ENCODE measurements at regions not wholly inside any gene's neighbourhood (a gene's known extent, or its start where the extent isn't known, plus 50 kb on each side); places are given as distances from the start of the nearest gene placed in this dataset.

DNA sequence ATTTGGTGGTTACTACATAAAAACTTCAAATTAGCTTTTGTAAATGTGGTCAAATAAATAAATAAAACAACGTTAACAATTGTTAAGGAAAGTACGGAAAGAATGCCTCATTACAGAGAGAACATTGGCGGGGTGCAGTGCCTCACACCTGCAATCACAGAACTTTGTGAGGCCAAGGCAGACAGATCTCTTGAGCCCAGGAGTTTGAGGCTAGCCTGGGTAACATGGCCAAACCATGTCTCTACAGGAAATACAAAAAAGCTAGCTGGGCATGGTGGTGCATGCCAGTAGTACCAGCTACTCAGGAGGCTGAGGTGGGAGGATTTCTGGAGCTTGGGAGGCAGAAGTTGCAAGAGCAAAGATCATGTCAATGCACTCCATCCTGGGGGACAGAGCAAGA, 59.4 kb upstream of the VPREB1 start:
- CTCF ChIA-PET = interaction anchor here (0.6 kb wide), 2 partner anchors 54 to 138 kb away, joined by 4 to 5 read pairs; no protein-coding TSS in a partner anchor
- Mint-ChIP-seq H3K27me3 (peaks cover 34 to 47% of the 10 kb centered on the region in 2 donors), H3K9me3 (peaks cover 0 to 5% (median 0%) of the 10 kb centered on the region in 3 donors), H3K4me1 (no peaks in the 10 kb centered on the region), H3K36me3 (no peaks in the 10 kb centered on the region), H3K4me3 (no peak overlapping the region), H3K27ac (no peak overlapping the region)
- POLR2A ChIA-PET = no interaction called here
- no peak overlapping the region for H3K4me3 ChIP-seq (ENCODE audit: control insufficient read depth in 1 of 2, extremely low read depth in 1 of 2, low read length in 1 of 2)
- no peaks in the 10 kb centered on the region for H3K36me3 ChIP-seq (ENCODE audit: control insufficient read depth in 2 of 2, extremely low read depth in 1 of 2, insufficient read depth in 1 of 2, low read length in 1 of 2)
- peaks cover 0 to 16% of the 10 kb centered on the region in 2 experiments for H3K27me3 ChIP-seq (replicated peaks in 1 of 2; ENCODE audit: control insufficient read depth in 2 of 2, extremely low read depth in 1 of 2, insufficient read depth in 2 of 2, low read length in 1 of 2)
- no peaks in the 10 kb centered on the region for H3K4me1 ChIP-seq (ENCODE audit: control insufficient read depth in 1 of 2, extremely low read depth in 1 of 2, insufficient read depth in 2 of 2, low read length in 2 of 2)
- WGBS (ENCODE audit: insufficient coverage) = 79% methylated on average over 3 of the region's 3 CpGs
- no peak for DNase-seq
- no peaks in the 10 kb centered on the region for H3K9me3 ChIP-seq
- no peak overlapping the region for H3K27ac ChIP-seq (ENCODE audit: low read length)
- no peak for ATAC-seq (replicated peaks in 1 of 4)

- CTCF ChIA-PET = interaction anchor here (0.6 to 0.9 kb wide), 3 partner anchors 13 to 139 kb away, joined by 3 to 5 read pairs (median 4); no protein-coding TSS in a partner anchor
- H3K27ac ChIP-seq (ENCODE audit: low read length) = no peak overlapping the region
- no peaks in the 10 kb centered on the region for H3K9me3 ChIP-seq
- H3K4me1 Mint-ChIP-seq = no peaks in the 10 kb centered on the region
- no peaks in the 10 kb centered on the region for H3K36me3 ChIP-seq (ENCODE audit: control insufficient read depth in 2 of 2, extremely low read depth in 1 of 2, insufficient read depth in 1 of 2, low read length in 1 of 2)
- no peak for ATAC-seq (replicated peaks in 1 of 4)
- WGBS (ENCODE audit: insufficient coverage) = 61% methylated on average over 2 of the region's 6 CpGs
- no peak for DNase-seq
- POLR2A ChIA-PET = no interaction called here
- no peaks in the 10 kb centered on the region for H3K4me1 ChIP-seq (ENCODE audit: control insufficient read depth in 1 of 2, extremely low read depth in 1 of 2, insufficient read depth in 2 of 2, low read length in 2 of 2)
- no peaks in the 10 kb centered on the region for H3K36me3 Mint-ChIP-seq
- no peak overlapping the region for H3K27ac Mint-ChIP-seq
- peaks cover 28 to 47% of the 10 kb centered on the region in 2 donors for H3K27me3 Mint-ChIP-seq
- no peak overlapping the region for H3K4me3 ChIP-seq (ENCODE audit: control insufficient read depth in 1 of 2, extremely low read depth in 1 of 2, low read length in 1 of 2)
- H3K4me3 Mint-ChIP-seq = no peak overlapping the region
- H3K27me3 ChIP-seq (replicated peaks in 1 of 2; ENCODE audit: control insufficient read depth in 2 of 2, extremely low read depth in 1 of 2, insufficient read depth in 2 of 2, low read length in 1 of 2) = peaks cover 0 to 18% of the 10 kb centered on the region in 2 experiments
- no peaks in the 10 kb centered on the region for H3K9me3 Mint-ChIP-seq
Measured at GRCh38 chr22:22184277-22184807, 60.2 kb upstream of the VPREB1 start.

DNA sequence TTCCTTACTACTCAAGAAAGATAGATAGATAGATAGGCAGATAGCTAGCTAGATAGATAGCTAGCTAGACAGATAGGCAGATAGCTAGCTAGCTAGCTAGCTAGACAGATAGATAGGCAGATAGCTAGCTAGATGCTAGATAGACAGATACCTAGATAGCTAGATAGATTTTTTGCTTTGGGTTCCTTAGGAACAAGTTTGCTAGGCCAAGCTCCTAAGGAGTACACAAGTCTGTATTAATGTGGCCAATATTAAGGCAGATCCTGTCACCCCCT, 61.7 kb upstream of the VPREB1 start:
- H3K9me3 ChIP-seq = no peaks in the 10 kb centered on the region
- H3K27me3 Mint-ChIP-seq = peaks cover 29 to 46% of the 10 kb centered on the region in 2 donors
- ATAC-seq (replicated peaks in 1 of 4) (no peak), DNase-seq (no peak)
- no peak overlapping the region for H3K4me3 ChIP-seq (ENCODE audit: control insufficient read depth in 1 of 2, extremely low read depth in 1 of 2, low read length in 1 of 2)
- peaks cover 0 to 3% (median 0%) of the 10 kb centered on the region in 3 donors for H3K4me1 Mint-ChIP-seq
- no peaks in the 10 kb centered on the region for H3K36me3 Mint-ChIP-seq
- ChIA-PET POLR2A (no interaction called here), CTCF (interaction anchor here in 1 of 2 donors (0.6 kb wide), 1 partner anchor 33 kb away, joined by 3 read pairs; no protein-coding TSS in a partner anchor)
- H3K27ac Mint-ChIP-seq = no peak overlapping the region
- H3K27me3 ChIP-seq (replicated peaks in 1 of 2; ENCODE audit: control insufficient read depth in 2 of 2, extremely low read depth in 1 of 2, insufficient read depth in 2 of 2, low read length in 1 of 2) = peaks cover 0 to 22% of the 10 kb centered on the region in 2 experiments
- no peaks in the 10 kb centered on the region for H3K36me3 ChIP-seq (ENCODE audit: control insufficient read depth in 2 of 2, extremely low read depth in 1 of 2, insufficient read depth in 1 of 2, low read length in 1 of 2)
- H3K9me3 Mint-ChIP-seq = no peaks in the 10 kb centered on the region
- no peak overlapping the region for H3K27ac ChIP-seq (ENCODE audit: low read length)
- H3K4me1 ChIP-seq (ENCODE audit: control insufficient read depth in 1 of 2, extremely low read depth in 1 of 2, insufficient read depth in 2 of 2, low read length in 2 of 2) = no peaks in the 10 kb centered on the region
- H3K4me3 Mint-ChIP-seq = no peak overlapping the region

DNA sequence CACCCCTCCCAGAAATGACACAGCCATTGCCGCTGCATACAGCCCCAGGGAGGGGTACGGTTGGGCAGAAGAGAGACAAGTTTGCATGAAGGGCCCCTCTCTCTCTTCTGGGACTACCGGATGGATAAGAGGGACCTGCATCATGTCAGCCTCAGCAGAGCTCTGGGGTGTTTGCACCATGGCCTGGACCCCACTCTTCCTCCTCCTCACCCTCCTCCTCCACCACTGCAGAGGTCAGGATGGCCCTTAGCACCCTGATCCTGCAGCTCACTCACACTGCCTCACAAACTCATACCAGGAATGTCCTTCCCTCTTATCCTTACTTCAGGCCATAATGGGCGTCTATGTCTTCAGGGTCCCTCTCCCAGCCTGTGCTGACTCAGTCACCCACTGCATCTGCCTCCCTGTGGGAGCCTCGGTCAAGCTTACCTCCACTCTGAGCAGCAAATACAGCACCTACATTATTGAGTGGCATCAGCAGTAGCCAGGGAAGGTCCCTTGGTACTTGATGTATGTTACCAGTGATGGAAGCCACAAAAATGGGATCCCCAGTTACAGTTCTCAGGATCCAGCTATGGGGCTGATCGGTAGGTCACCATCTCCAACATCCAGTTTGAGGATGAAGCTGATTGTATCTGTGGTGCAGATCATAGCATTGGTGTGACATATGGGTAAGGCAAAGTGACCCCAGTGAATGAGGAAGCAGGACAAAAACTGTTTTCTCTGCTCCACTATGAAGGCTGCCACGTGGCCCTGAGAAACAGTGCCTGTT, 62.2 kb upstream of the VPREB1 start:
- Mint-ChIP-seq H3K27me3 (peaks cover 28 to 43% of the 10 kb centered on the region in 2 donors), H3K9me3 (no peaks in the 10 kb centered on the region), H3K4me3 (no peak overlapping the region), H3K4me1 (peaks cover 0 to 3% (median 0%) of the 10 kb centered on the region in 3 donors), H3K36me3 (no peaks in the 10 kb centered on the region), H3K27ac (no peak overlapping the region)
- H3K4me1 ChIP-seq (ENCODE audit: control insufficient read depth in 1 of 2, extremely low read depth in 1 of 2, insufficient read depth in 2 of 2, low read length in 2 of 2) = no peaks in the 10 kb centered on the region
- H3K36me3 ChIP-seq (ENCODE audit: control insufficient read depth in 2 of 2, extremely low read depth in 1 of 2, insufficient read depth in 1 of 2, low read length in 1 of 2) = no peaks in the 10 kb centered on the region
- DNase-seq = no peak
- H3K27ac ChIP-seq (ENCODE audit: low read length) = no peak overlapping the region
- CTCF ChIA-PET = interaction anchor here in 1 of 2 donors (0.6 kb wide), 1 partner anchor 34 kb away, joined by 3 read pairs; no protein-coding TSS in a partner anchor
- ATAC-seq (replicated peaks in 1 of 4) = no peak
- H3K9me3 ChIP-seq = no peaks in the 10 kb centered on the region
- H3K27me3 ChIP-seq (replicated peaks in 1 of 2; ENCODE audit: control insufficient read depth in 2 of 2, extremely low read depth in 1 of 2, insufficient read depth in 2 of 2, low read length in 1 of 2) = peaks cover 0 to 22% of the 10 kb centered on the region in 2 experiments
- POLR2A ChIA-PET = no interaction called here
- 100% methylated on average over 3 of the region's 7 CpGs for WGBS (ENCODE audit: insufficient coverage)
- no peak overlapping the region for H3K4me3 ChIP-seq (ENCODE audit: control insufficient read depth in 1 of 2, extremely low read depth in 1 of 2, low read length in 1 of 2)

DNA sequence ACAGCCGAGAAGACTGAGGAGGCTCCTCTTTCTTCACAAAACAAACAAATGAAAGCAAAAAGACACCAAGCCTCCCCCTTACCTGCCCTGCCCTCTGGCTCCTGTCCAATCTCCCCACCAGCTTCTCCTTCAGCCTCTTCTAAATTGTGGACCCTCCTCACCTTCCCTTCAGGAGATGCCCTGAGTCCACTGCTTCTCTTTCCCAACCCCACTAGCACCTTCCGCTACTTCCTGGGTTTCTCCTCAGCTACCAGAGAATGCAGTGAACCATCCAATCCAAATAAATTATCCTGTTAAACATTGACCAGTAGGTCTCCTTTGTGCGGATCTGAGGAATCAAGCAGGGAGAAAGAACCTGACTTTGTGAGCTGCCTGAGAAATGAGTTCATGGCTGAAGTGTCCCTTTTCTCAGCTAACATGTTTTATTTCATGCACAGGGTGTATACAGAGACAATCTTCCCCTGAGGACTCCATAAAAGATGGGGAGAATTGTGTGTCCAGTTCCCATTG, 63.2 kb upstream of the VPREB1 start:
- CTCF ChIA-PET = no interaction called here

DNA sequence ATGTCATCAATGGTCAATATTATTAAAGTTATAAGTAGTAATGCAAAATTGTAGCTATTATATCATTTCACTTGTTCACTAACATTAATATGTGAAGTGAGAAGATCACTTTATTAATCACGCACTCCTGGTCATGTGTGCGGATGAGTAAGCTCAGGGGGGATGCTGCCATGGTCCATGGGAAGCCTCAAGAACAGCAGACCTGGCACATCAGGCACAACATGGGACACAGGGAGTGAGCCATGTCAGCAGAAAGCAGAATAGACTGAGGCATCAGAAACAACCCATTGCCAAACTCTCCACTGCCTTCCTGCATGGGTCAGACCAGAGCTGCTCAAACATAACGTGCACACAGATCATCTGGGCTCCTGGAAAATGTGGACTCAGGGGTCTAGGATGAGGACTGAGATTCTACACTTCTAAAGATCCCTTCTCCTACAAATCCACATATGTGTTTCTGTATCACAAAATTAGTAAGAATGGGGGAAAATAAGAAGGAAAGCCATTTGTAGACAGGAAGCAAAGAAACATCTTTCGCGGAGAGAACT, 63.8 kb upstream of the VPREB1 start:
- DNase-seq = no peak
- no peak overlapping the region for H3K4me3 Mint-ChIP-seq
- no peaks in the 10 kb centered on the region for H3K36me3 Mint-ChIP-seq
- WGBS (ENCODE audit: insufficient coverage) = 100% methylated on average over 2 of the region's 5 CpGs
- CTCF ChIA-PET = no interaction called here
- POLR2A ChIA-PET = no interaction called here
- peaks cover 23 to 47% of the 10 kb centered on the region in 2 donors for H3K27me3 Mint-ChIP-seq
- Histone ChIP-seq H3K27ac (ENCODE audit: low read length) (no peak overlapping the region), H3K9me3 (no peaks in the 10 kb centered on the region), H3K36me3 (ENCODE audit: control insufficient read depth in 2 of 2, extremely low read depth in 1 of 2, insufficient read depth in 1 of 2, low read length in 1 of 2) (no peaks in the 10 kb centered on the region), H3K27me3 (replicated peaks in 1 of 2; ENCODE audit: control insufficient read depth in 2 of 2, extremely low read depth in 1 of 2, insufficient read depth in 2 of 2, low read length in 1 of 2) (peaks cover 0 to 19% of the 10 kb centered on the region in 2 experiments), H3K4me3 (ENCODE audit: control insufficient read depth in 1 of 2, extremely low read depth in 1 of 2, low read length in 1 of 2) (no peak overlapping the region), H3K4me1 (ENCODE audit: control insufficient read depth in 1 of 2, extremely low read depth in 1 of 2, insufficient read depth in 2 of 2, low read length in 2 of 2) (no peaks in the 10 kb centered on the region)
- H3K4me1 Mint-ChIP-seq = peaks cover 0 to 3% (median 0%) of the 10 kb centered on the region in 3 donors
- no peak overlapping the region for H3K27ac Mint-ChIP-seq
- H3K9me3 Mint-ChIP-seq = no peaks in the 10 kb centered on the region
- no peak for ATAC-seq (replicated peaks in 1 of 4)

More for the DNA sequence above, 63.2 kb upstream of the VPREB1 start:
- H3K9me3 Mint-ChIP-seq = no peaks in the 10 kb centered on the region
- WGBS (ENCODE audit: insufficient coverage) = 94% methylated on average over 2 of the region's 3 CpGs
- no peak for ATAC-seq (replicated peaks in 1 of 4)
- no peak overlapping the region for H3K4me3 ChIP-seq (ENCODE audit: control insufficient read depth in 1 of 2, extremely low read depth in 1 of 2, low read length in 1 of 2)
- H3K27me3 Mint-ChIP-seq = peaks cover 26 to 45% of the 10 kb centered on the region in 2 donors
- H3K36me3 Mint-ChIP-seq = no peaks in the 10 kb centered on the region
- no peaks in the 10 kb centered on the region for H3K36me3 ChIP-seq (ENCODE audit: control insufficient read depth in 2 of 2, extremely low read depth in 1 of 2, insufficient read depth in 1 of 2, low read length in 1 of 2)
- no peak overlapping the region for H3K27ac Mint-ChIP-seq
- H3K4me1 ChIP-seq (ENCODE audit: control insufficient read depth in 1 of 2, extremely low read depth in 1 of 2, insufficient read depth in 2 of 2, low read length in 2 of 2) = no peaks in the 10 kb centered on the region
- DNase-seq = no peak
- H3K4me3 Mint-ChIP-seq = no peak overlapping the region
- H3K27ac ChIP-seq (ENCODE audit: low read length) = no peak overlapping the region
- no peaks in the 10 kb centered on the region for H3K9me3 ChIP-seq
- H3K4me1 Mint-ChIP-seq = peaks cover 0 to 3% (median 0%) of the 10 kb centered on the region in 3 donors
- H3K27me3 ChIP-seq (replicated peaks in 1 of 2; ENCODE audit: control insufficient read depth in 2 of 2, extremely low read depth in 1 of 2, insufficient read depth in 2 of 2, low read length in 1 of 2) = peaks cover 0 to 22% of the 10 kb centered on the region in 2 experiments
- POLR2A ChIA-PET = no interaction called here
